Endodermal cell (in vitro differentiated cells): ENCODE measurements at regions not wholly inside any gene's neighbourhood (a gene's known extent, or its start where the extent isn't known, plus 50 kb on each side); places are given as distances from the start of the nearest gene placed in this dataset.

ENCODE experiments used
- DNase-seq: peaks from one replicate; pipeline ENCODE4 v3.0.0-alpha.2; 2017
- H3K27ac ChIP-seq: 2 replicates; pipeline ENCODE4 v1.5.1; 2013; ENCODE audit warnings: mild to moderate bottlenecking, low read depth, low read length, moderate library complexity
- H3K27me3 ChIP-seq: 2 replicates; pipeline ENCODE4 v1.6.1; 2013; ENCODE audit warnings: mild to moderate bottlenecking, low read length, moderate library complexity; ENCODE audit not compliant: insufficient read depth, control insufficient read depth, poor library complexity, severe bottlenecking
- H3K36me3 ChIP-seq: 2 replicates; pipeline ENCODE4 v1.7.0; 2013; ENCODE audit warnings: mild to moderate bottlenecking, low read length, moderate library complexity; ENCODE audit not compliant: control insufficient read depth, insufficient read depth
- H3K4me1 ChIP-seq: one replicate; pipeline ENCODE4 v1.7.0; 2013; ENCODE audit warnings: low read length; ENCODE audit not compliant: control insufficient read depth, insufficient read depth
- H3K4me3 ChIP-seq: 2 replicates; pipeline ENCODE4 v1.5.1; 2013; ENCODE audit warnings: mild to moderate bottlenecking, low read length, moderate library complexity
- H3K9ac ChIP-seq: 2 replicates; pipeline ENCODE4 v1.6.1; 2013; ENCODE audit warnings: mild to moderate bottlenecking, low read length, moderate library complexity; ENCODE audit not compliant: poor library complexity, severe bottlenecking; ENCODE audit errors: extremely low read depth
- H3K9me3 ChIP-seq: 2 replicates; pipeline ENCODE4 v1.6.1; 2013; ENCODE audit warnings: mild to moderate bottlenecking, low read length, moderate library complexity; ENCODE audit not compliant: control insufficient read depth
- H3K27ac Mint-ChIP-seq: 2 replicates; pipeline ENCODE4 v1.8.0; 2020; ENCODE audit warnings: mixed read lengths
- H3K27me3 Mint-ChIP-seq: 2 replicates; pipeline ENCODE4 v1.8.0; 2021; ENCODE audit warnings: mild to moderate bottlenecking, mixed read lengths; ENCODE audit not compliant: insufficient read depth
- H3K36me3 Mint-ChIP-seq: 2 replicates; pipeline ENCODE4 v1.8.0; 2020; ENCODE audit warnings: low read depth, mixed read lengths
- H3K4me1 Mint-ChIP-seq: 2 replicates; pipeline ENCODE4 v1.8.0; 2020; ENCODE audit warnings: mixed read lengths
- H3K4me3 Mint-ChIP-seq: 2 replicates; pipeline ENCODE4 v1.8.0; 2020; ENCODE audit warnings: mild to moderate bottlenecking, moderate library complexity, mixed read lengths
- H3K9me3 Mint-ChIP-seq: 2 replicates; pipeline ENCODE4 v1.8.0; 2020; ENCODE audit warnings: mild to moderate bottlenecking, mixed read lengths
- WGBS, 2 experiments: methylation state at CpG; one replicate each; pipeline versions ENCODE4 v1.1.5 to v1.1.7; 2013; ENCODE audit warnings: missing lambda C conversion rate in 2 of 2, mixed read lengths in 1 of 2; ENCODE audit not compliant: insufficient coverage in 1 of 2, insufficient read length in 1 of 2; 5-methylcytosine and 5-hydroxymethylcytosine counted together
- TF ChIP-seq, protein P1 (sequence below): fragments of 200-600 bp; sonication (generic); conservative IDR thresholded peaks from 2 replicates; pipeline ENCODE4 v1.5.0; 2021; ENCODE audit warnings: antibody characterized with exemption, mild to moderate bottlenecking

DNA sequence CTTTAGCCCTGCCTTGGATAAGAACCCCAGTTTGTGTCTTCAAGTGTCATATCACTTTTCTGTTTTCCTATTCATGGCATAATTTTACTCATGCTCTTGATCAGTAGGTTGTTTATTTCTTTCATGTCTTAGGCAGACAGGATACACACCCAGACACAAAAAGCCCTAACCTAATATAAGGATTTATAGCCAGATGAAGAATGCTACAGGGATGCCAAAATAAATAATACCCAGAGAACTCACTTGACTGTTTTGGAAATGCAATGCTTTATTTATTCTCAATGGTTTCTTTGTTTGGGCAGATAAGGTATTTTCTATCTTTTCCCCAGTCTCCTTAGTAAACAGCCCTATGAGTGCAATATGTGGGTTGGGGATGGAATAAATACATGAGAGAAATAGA, 424.0 kb upstream of the PDZRN3 start:
- Histone ChIP-seq H3K27ac (no peak overlapping the region), H3K9ac (no peak overlapping the region), H3K9me3 (no peaks in the 10 kb centered on the region), H3K4me3 (no peak overlapping the region), H3K36me3 (no peaks in the 10 kb centered on the region), H3K27me3 (no peaks in the 10 kb centered on the region), H3K4me1 (no peaks in the 10 kb centered on the region)
- Mint-ChIP-seq H3K4me1 (peaks cover 6% of the 10 kb centered on the region), H3K27me3 (no peaks in the 10 kb centered on the region), H3K4me3 (no peak overlapping the region), H3K27ac (no peak overlapping the region), H3K36me3 (no peaks in the 10 kb centered on the region), H3K9me3 (no peaks in the 10 kb centered on the region)
- DNase-seq: no peak
- TF ChIP-seq, protein P1, sequence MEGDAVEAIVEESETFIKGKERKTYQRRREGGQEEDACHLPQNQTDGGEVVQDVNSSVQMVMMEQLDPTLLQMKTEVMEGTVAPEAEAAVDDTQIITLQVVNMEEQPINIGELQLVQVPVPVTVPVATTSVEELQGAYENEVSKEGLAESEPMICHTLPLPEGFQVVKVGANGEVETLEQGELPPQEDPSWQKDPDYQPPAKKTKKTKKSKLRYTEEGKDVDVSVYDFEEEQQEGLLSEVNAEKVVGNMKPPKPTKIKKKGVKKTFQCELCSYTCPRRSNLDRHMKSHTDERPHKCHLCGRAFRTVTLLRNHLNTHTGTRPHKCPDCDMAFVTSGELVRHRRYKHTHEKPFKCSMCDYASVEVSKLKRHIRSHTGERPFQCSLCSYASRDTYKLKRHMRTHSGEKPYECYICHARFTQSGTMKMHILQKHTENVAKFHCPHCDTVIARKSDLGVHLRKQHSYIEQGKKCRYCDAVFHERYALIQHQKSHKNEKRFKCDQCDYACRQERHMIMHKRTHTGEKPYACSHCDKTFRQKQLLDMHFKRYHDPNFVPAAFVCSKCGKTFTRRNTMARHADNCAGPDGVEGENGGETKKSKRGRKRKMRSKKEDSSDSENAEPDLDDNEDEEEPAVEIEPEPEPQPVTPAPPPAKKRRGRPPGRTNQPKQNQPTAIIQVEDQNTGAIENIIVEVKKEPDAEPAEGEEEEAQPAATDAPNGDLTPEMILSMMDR: no peak

DNA sequence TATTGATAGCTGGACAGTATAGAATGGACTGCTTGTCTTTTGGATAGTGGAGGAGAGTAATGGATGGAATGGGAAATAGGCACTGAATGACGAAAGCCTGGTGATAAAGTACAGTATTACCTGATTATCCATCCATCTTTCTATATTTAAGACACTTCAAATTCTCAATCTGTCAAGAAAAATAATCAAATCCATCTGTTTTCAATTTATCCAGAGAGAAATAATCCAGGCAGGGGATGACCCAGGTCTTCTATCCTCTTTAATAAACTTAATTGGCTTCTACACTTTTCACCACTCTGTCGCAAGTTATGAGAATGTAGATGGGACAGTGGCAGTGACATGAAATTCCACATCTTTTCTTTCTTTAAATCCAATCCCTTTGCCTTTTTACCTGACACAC, 420.3 kb upstream of the PDZRN3 start:
- no peaks in the 10 kb centered on the region for H3K4me1 ChIP-seq
- no peaks in the 10 kb centered on the region for H3K36me3 Mint-ChIP-seq
- H3K36me3 ChIP-seq: no peaks in the 10 kb centered on the region
- H3K27ac Mint-ChIP-seq: no peak overlapping the region
- H3K4me3 ChIP-seq: no peak overlapping the region
- 95% methylated on average over 2 of the region's 2 CpGs; no CpG with 5 or more reads in 1 of the 2 experiments for WGBS, 2 experiments
- no peaks in the 10 kb centered on the region for H3K9me3 ChIP-seq
- no peak overlapping the region for H3K4me3 Mint-ChIP-seq
- H3K9ac ChIP-seq: no peak overlapping the region
- TF ChIP-seq, protein P1: no peak
- H3K27me3 Mint-ChIP-seq: no peaks in the 10 kb centered on the region
- no peaks in the 10 kb centered on the region for H3K27me3 ChIP-seq
- DNase-seq: no peak
- H3K9me3 Mint-ChIP-seq: no peaks in the 10 kb centered on the region
- no peak overlapping the region for H3K27ac ChIP-seq
- H3K4me1 Mint-ChIP-seq: no peaks in the 10 kb centered on the region

DNA sequence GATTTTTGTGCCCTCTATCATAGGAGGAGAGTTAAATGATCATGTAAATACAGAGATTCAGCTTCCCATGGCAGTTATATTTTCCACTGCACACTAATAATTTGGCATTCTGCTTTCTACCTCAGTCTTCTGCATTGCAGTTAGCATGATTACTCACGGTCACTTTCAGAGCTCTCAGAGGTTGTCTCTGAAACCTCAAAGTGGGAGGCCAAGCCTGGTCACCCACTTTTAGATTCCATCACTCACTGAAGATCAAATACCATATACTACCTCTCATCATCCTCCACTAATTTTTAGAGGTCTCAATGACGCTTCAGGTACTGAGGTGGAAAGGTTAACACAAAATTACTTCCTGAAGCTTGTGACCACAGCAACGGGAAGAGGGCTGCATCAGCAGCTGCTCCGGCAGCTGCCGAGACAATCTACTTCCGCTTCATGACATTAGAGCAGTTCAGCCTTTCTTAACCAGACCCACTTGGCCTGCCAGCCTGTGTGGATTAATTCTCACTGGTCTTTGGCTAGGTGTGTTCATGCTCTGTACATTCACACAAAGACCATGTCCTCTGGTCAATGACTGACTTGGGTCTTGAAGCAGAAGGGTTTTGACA, 416.4 kb upstream of the PDZRN3 start:
- H3K4me1 ChIP-seq: no peaks in the 10 kb centered on the region
- no peaks in the 10 kb centered on the region for H3K9me3 ChIP-seq
- WGBS, 2 experiments: 63 to 75% methylated on average over 4 to 6 of the region's 6 CpGs
- H3K36me3 ChIP-seq: no peaks in the 10 kb centered on the region
- H3K36me3 Mint-ChIP-seq: no peaks in the 10 kb centered on the region
- H3K27ac ChIP-seq: no peak overlapping the region
- H3K4me1 Mint-ChIP-seq: peaks cover 3% of the 10 kb centered on the region
- no peaks in the 10 kb centered on the region for H3K27me3 ChIP-seq
- DNase-seq: no peak
- no peak overlapping the region for H3K27ac Mint-ChIP-seq
- H3K4me3 ChIP-seq: no peak overlapping the region
- no peak overlapping the region for H3K4me3 Mint-ChIP-seq
- no peaks in the 10 kb centered on the region for H3K9me3 Mint-ChIP-seq
- TF ChIP-seq, protein P1: no peak
- no peaks in the 10 kb centered on the region for H3K27me3 Mint-ChIP-seq
- H3K9ac ChIP-seq: no peak overlapping the region
